Activated T-cell treated with anti-CD3 and anti-CD28 coated beads, Interleukin-2, amount 50 U/mL, for 24 hours (primary cell): ENCODE measurements at regions not wholly inside any gene's neighbourhood (a gene's known extent, or its start where the extent isn't known, plus 50 kb on each side); places are given as distances from the start of the nearest gene placed in this dataset.
A peak's percentile ranks its signal among the peaks of the same experiment; 100 is the strongest.
"Not testable (repeated sequence)": the region's sequence is repeated elsewhere in the genome, so short reads cannot be mapped to it uniquely, and the experiment has no call there.

Experiments
- DNase-seq: peaks from one replicate; pipeline ENCODE4 v3.0.0-alpha.2; 2020
- H3K27ac Mint-ChIP-seq: 2 replicates; pipeline ENCODE4 v1.8.0; 2020; ENCODE audit warnings: mild to moderate bottlenecking, mixed read lengths
- H3K27me3 Mint-ChIP-seq: 2 replicates; pipeline ENCODE4 v1.8.0; 2020; ENCODE audit warnings: mixed read lengths
- H3K36me3 Mint-ChIP-seq: 2 replicates; pipeline ENCODE4 v1.8.0; 2020; ENCODE audit warnings: low read depth, mixed read lengths
- H3K4me1 Mint-ChIP-seq: 2 replicates; pipeline ENCODE4 v1.8.0; 2020; ENCODE audit warnings: low read depth, mixed read lengths
- H3K4me3 Mint-ChIP-seq: 2 replicates; pipeline ENCODE4 v1.8.0; 2020; ENCODE audit warnings: mild to moderate bottlenecking, moderate library complexity, mixed read lengths
- H3K9me3 Mint-ChIP-seq: 2 replicates; pipeline ENCODE4 v1.8.0; 2020; ENCODE audit warnings: mixed read lengths

GRCh38 chr1:245102149-245102548, 52.6 kb upstream of the KIF26B start:
- not testable (repeated sequence) for H3K27ac Mint-ChIP-seq, H3K4me1 Mint-ChIP-seq, H3K9me3 Mint-ChIP-seq, DNase-seq, H3K27me3 Mint-ChIP-seq, H3K36me3 Mint-ChIP-seq, H3K4me3 Mint-ChIP-seq

- H3K4me3 Mint-ChIP-seq, result no peak overlapping the region
- no peak for DNase-seq
- H3K27me3 Mint-ChIP-seq, result no peaks in the 10 kb centered on the region
- H3K9me3 Mint-ChIP-seq, result no peaks in the 10 kb centered on the region
- no peaks in the 10 kb centered on the region for H3K36me3 Mint-ChIP-seq
- H3K4me1 Mint-ChIP-seq, result no peaks in the 10 kb centered on the region
- no peak overlapping the region for H3K27ac Mint-ChIP-seq
These were observed 55.4 kb upstream of the KIF26B start for GRCh38 chr1:245099401-245099800.

DNA sequence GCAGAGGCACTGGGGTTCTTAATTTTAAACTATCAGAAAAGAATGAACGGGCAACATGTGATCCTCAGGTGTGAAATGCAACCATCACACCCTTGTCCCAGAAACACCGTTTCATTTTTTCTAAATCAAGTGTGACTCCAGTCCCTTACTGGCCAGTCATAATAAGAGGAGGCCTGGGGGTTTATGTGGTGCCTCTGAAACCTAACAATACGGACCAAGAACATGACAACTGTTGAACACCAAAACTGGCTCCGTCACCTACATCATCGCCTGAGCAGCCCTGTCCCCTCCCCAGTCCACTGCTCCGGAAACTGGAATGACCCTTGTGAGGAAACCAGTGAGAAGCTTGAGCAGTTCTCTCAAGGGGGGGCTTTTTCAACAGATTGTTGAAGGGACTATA, 55.9 kb upstream of the KIF26B start:
- H3K4me3 Mint-ChIP-seq, result no peak overlapping the region
- H3K36me3 Mint-ChIP-seq, result no peaks in the 10 kb centered on the region
- H3K4me1 Mint-ChIP-seq, result no peaks in the 10 kb centered on the region
- H3K9me3 Mint-ChIP-seq, result no peaks in the 10 kb centered on the region
- no peak for DNase-seq
- H3K27ac Mint-ChIP-seq, result no peak overlapping the region
- no peaks in the 10 kb centered on the region for H3K27me3 Mint-ChIP-seq

- Mint-ChIP-seq H3K4me3 (no peak overlapping the region), H3K4me1 (no peaks in the 10 kb centered on the region), H3K27ac (no peak overlapping the region), H3K27me3 (no peaks in the 10 kb centered on the region), H3K36me3 (no peaks in the 10 kb centered on the region), H3K9me3 (no peaks in the 10 kb centered on the region)
- DNase-seq, result no peak
These were observed 58.3 kb upstream of the KIF26B start for GRCh38 chr1:245096311-245097066.

DNA sequence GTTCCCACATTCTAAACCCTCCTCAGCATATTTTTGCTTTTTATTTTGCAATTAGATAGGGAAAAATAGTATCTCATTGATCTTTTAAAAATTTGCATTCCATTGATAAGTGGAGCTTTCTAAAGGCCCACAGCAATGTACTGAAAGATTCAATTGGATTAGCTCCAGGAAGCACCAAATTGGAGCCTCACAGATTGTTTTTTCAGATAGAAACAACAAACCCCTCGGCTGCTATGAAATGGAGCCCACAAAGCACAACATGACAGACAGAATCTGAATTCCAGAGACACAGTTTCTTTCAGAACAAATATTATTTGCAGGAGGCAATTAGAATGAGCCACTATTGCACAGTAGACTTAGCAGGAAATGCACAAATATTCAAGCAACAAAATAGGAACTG, 58.9 kb upstream of the KIF26B start:
- no peaks in the 10 kb centered on the region for H3K9me3 Mint-ChIP-seq
- H3K4me1 Mint-ChIP-seq, result no peaks in the 10 kb centered on the region
- H3K36me3 Mint-ChIP-seq, result no peaks in the 10 kb centered on the region
- DNase-seq, result no peak
- no peaks in the 10 kb centered on the region for H3K27me3 Mint-ChIP-seq
- H3K4me3 Mint-ChIP-seq, result no peak overlapping the region
- no peak overlapping the region for H3K27ac Mint-ChIP-seq

- H3K4me3 Mint-ChIP-seq, result no peak overlapping the region
- no peak for DNase-seq
- H3K4me1 Mint-ChIP-seq, result no peaks in the 10 kb centered on the region
- no peaks in the 10 kb centered on the region for H3K9me3 Mint-ChIP-seq
- no peak overlapping the region for H3K27ac Mint-ChIP-seq
- H3K27me3 Mint-ChIP-seq, result no peaks in the 10 kb centered on the region
- H3K36me3 Mint-ChIP-seq, result no peaks in the 10 kb centered on the region
These were observed 59.8 kb upstream of the KIF26B start for GRCh38 chr1:245094954-245095353.

DNA sequence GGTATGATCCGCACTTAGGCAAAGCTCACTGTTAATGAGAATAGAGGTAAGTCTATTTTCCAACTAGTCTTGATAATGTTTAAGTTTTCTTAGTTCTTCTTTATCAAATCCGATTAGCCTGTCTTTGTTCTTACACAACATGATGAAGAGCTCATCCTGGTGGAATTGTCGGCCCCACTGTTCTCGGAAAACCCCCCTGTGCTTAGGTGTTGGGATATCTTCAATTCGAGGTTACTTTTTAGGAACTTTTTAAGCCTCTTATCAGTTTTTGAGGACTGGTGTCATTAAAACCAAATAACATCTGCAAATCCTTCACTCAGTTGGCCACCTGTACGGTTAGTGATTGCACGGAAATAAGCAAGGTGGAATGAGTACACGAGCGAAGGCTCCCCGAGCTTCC, 60.7 kb upstream of the KIF26B start:
- Mint-ChIP-seq H3K27me3 (no peaks in the 10 kb centered on the region), H3K27ac (no peak overlapping the region), H3K4me3 (no peak overlapping the region), H3K4me1 (no peaks in the 10 kb centered on the region), H3K36me3 (no peaks in the 10 kb centered on the region), H3K9me3 (no peaks in the 10 kb centered on the region)
- DNase-seq, result no peak

DNA sequence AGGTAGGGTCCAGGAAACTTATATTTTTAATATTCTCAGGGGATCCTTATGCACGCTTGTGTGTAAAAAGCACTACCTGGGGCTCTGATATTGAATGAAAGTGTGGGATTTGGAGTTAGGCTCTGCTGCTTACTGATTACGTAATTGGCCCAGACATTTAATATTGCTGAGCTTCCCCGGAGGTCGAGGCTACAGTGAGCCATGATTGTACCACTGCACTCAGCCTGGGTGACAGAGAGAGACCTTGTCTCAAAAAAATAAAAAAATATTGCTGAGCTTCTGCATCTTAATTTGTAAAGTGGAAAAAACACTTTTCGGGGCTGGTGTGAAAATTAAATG, 62.2 kb upstream of the KIF26B start:
- Mint-ChIP-seq H3K36me3 (no peaks in the 10 kb centered on the region), H3K27me3 (no peaks in the 10 kb centered on the region), H3K27ac (no peak overlapping the region), H3K4me1 (no peaks in the 10 kb centered on the region), H3K9me3 (no peaks in the 10 kb centered on the region), H3K4me3 (no peak overlapping the region)
- no peak for DNase-seq

DNA sequence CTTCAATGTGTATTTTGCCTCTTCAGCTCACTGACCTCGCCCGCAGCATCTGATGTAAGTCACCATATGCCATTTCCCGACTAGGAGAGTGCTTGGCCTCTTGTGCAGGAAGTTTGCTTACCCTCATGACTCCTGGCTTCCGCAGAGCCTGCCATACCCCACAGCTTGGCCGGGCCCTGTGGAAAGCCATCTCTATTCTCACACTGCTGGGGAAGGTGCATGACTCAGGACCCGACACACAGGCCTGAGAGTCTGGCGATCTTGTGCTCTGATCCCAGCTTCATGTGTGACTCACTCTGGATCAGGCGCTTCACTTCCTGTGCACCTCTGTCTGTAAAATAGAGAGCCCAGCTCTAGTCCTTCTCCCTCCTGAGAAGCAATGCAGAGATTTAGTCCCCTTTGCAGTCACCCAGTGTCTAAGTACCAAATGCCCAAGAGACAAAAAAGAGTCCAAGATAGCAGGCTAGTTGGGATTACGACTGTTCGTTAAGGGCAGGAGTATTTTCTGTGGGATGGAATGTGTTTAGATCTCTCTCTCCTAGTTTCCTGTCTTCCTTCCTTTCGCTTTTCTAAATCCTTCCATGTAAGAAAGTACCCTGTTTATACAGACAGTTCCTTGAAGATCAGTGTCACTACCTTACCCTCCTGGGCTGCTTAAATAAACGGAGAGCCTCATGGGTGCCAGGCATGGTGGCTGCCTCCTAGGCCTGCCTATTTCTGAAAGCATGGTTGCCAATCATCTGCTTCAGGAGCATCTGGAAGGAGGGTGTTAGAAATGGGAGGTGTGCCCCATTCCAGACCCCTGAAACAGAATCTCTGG, 62.8 kb upstream of the KIF26B start:
- Mint-ChIP-seq H3K4me3 (no peak overlapping the region), H3K27me3 (no peaks in the 10 kb centered on the region), H3K36me3 (no peaks in the 10 kb centered on the region), H3K27ac (no peak overlapping the region), H3K9me3 (no peaks in the 10 kb centered on the region), H3K4me1 (no peaks in the 10 kb centered on the region)
- DNase-seq, result no peak

GRCh38 chr1:245091171-245091621, 63.6 kb upstream of the KIF26B start:
- no peaks in the 10 kb centered on the region for H3K4me1 Mint-ChIP-seq
- H3K27ac Mint-ChIP-seq, result no peak overlapping the region
- H3K36me3 Mint-ChIP-seq, result no peaks in the 10 kb centered on the region
- no peak overlapping the region for H3K4me3 Mint-ChIP-seq
- H3K27me3 Mint-ChIP-seq, result no peaks in the 10 kb centered on the region
- no peaks in the 10 kb centered on the region for H3K9me3 Mint-ChIP-seq
- no peak for DNase-seq

DNA sequence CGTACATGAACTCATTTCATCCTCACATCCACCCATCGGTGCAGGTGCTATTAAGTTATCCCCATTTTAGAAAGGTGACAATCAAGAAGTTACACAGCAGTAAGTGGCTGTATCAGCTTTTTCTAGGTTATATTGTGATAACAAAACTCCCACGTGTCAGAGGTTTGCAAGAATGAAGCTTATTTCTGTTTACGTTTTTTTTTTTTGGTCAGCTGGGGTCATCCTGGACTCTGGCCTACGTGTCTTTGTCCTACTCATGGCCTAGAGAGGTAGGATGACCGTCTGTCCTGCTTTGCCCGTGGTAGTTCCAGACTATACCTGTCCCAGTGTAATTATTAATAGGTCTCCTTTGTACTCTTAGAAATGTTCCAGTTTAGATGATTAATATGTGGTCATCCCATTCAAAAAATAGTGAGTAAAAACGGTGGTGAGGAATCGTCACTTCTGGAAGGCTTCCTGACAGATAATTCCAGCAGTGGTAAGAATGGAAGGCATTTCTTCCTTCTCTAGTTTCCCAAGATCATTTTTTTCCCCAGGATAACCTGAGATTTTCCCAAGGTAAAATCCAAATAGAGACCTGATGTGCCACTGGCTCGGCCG, 64.2 kb upstream of the KIF26B start:
- Mint-ChIP-seq H3K36me3 (no peaks in the 10 kb centered on the region), H3K4me3 (no peak overlapping the region), H3K27me3 (no peaks in the 10 kb centered on the region), H3K4me1 (peaks cover 4% of the 10 kb centered on the region), H3K9me3 (no peaks in the 10 kb centered on the region), H3K27ac (no peak overlapping the region)
- DNase-seq, result no peak

GRCh38 chr1:245087723-245088122, 67.1 kb upstream of the KIF26B start:
- Mint-ChIP-seq H3K36me3 (no peaks in the 10 kb centered on the region), H3K4me1 (peaks cover 7% of the 10 kb centered on the region), H3K9me3 (no peaks in the 10 kb centered on the region), H3K27ac (no peak overlapping the region), H3K4me3 (no peak overlapping the region), H3K27me3 (no peaks in the 10 kb centered on the region)
- no peak for DNase-seq

- Mint-ChIP-seq H3K4me1 (peaks cover 7% of the 10 kb centered on the region), H3K9me3 (no peaks in the 10 kb centered on the region), H3K4me3 (no peak overlapping the region), H3K27me3 (no peaks in the 10 kb centered on the region), H3K27ac (no peak overlapping the region), H3K36me3 (no peaks in the 10 kb centered on the region)
- DNase-seq, result no peak
These were observed 68.3 kb upstream of the KIF26B start for GRCh38 chr1:245086389-245086969.

GRCh38 chr1:245085508-245086095, 69.2 kb upstream of the KIF26B start:
- peak overlapping the region; percentile 15 for H3K27ac Mint-ChIP-seq
- no peak for DNase-seq
- H3K36me3 Mint-ChIP-seq, result no peaks in the 10 kb centered on the region
- H3K27me3 Mint-ChIP-seq, result no peaks in the 10 kb centered on the region
- peaks cover 7% of the 10 kb centered on the region for H3K4me1 Mint-ChIP-seq
- H3K9me3 Mint-ChIP-seq, result no peaks in the 10 kb centered on the region
- no peak overlapping the region for H3K4me3 Mint-ChIP-seq
